Spleen (tissue), 11 donors: ENCODE measurements at regions not wholly inside any gene's neighbourhood (a gene's known extent, or its start where the extent isn't known, plus 50 kb on each side); places are given as distances from the start of the nearest gene placed in this dataset.

Experiments used
- DNase-seq: peaks from one replicate; pipeline ENCODE4 v3.0.0-alpha.2; 2020
- H3K27ac ChIP-seq, 8 donors: fragments of 200-600 bp; sonication (generic) in 7 of 8; 1 replicate in 4 of 8; 2 replicates in 4 of 8; pipeline versions ENCODE4 v1.5.0 to v1.8.0; 2016 to 2021; ENCODE audit warnings: inconsistent platforms in 4 of 8, mild to moderate bottlenecking in 4 of 8, moderate library complexity in 1 of 8
- H3K27me3 ChIP-seq, 7 donors: fragments of 200-600 bp; sonication (generic) in 6 of 7; replicated peaks in 1 of 7; 1 replicate in 4 of 7; 2 replicates in 3 of 7; pipeline versions ENCODE4 v1.5.0 to v1.8.0; 2016 to 2021; ENCODE audit warnings: inconsistent platforms in 3 of 7, mild to moderate bottlenecking in 1 of 7
- H3K36me3 ChIP-seq, 6 donors: fragments of 200-600 bp; sonication (generic) in 5 of 6; 1 replicate in 4 of 6; 2 replicates in 2 of 6; pipeline versions ENCODE4 v1.5.0 to v1.8.0; 2016 to 2021; ENCODE audit warnings: inconsistent platforms in 2 of 6
- H3K4me1 ChIP-seq, 6 donors: fragments of 200-600 bp; sonication (generic) in 5 of 6; 1 replicate in 3 of 6; 2 replicates in 3 of 6; pipeline versions ENCODE4 v1.5.0 to v1.8.0; 2016 to 2021; ENCODE audit warnings: inconsistent platforms in 3 of 6
- H3K4me3 ChIP-seq, 8 donors: fragments of 200-600 bp; sonication (generic) in 7 of 8; 1 replicate in 4 of 8; 2 replicates in 4 of 8; pipeline versions ENCODE4 v1.5.0 to v1.8.0; 2016 to 2021; ENCODE audit warnings: inconsistent platforms in 4 of 8, mild to moderate bottlenecking in 4 of 8, moderate library complexity in 2 of 8
- H3K9me3 ChIP-seq, 8 donors: fragments of 200-600 bp; sonication (generic) in 7 of 8; 1 replicate in 4 of 8; 2 replicates in 4 of 8; pipeline versions ENCODE4 v1.5.0 to v1.8.0; 2016 to 2021; ENCODE audit warnings: inconsistent platforms in 4 of 8
- POLR2A ChIP-seq, 3 donors: fragments of 450-650 bp; IDR thresholded peaks; one replicate each; pipeline ENCODE4 v1.5.1; 2017; ENCODE audit warnings: antibody characterized with exemption in 3 of 3, mild to moderate bottlenecking in 1 of 3
- POLR2AphosphoS5 ChIP-seq, 3 donors: sonication (generic); formaldehyde crosslinking; IDR thresholded peaks; one replicate each; pipeline ENCODE4 v1.5.1; 2017; ENCODE audit warnings: antibody characterized with exemption in 3 of 3
- WGBS, 5 donors: extraction: QIAGEN DNeasy Blood & Tissue Kit in 3 of 5; methylation state at CpG; one replicate each; pipeline versions ENCODE4 v1.1.5 to v1.1.7; 2013 to 2018; 5-methylcytosine and 5-hydroxymethylcytosine counted together
- intact Hi-C: fragments of 100-400 bp; cut with DNase I; formaldehyde crosslinking; loops from one replicate; pipeline ENCODE4 v1.15.0; 2023; ENCODE audit warnings: low total_unique reads
- TF ChIP-seq, protein P1 (sequence below), 11 experiments: fragments of 200-600 bp in 7 of 11; fragments of 450-650 bp in 4 of 11; sonication (generic) in 4 of 11; IDR thresholded peaks in 8 of 11; conservative IDR thresholded peaks in 3 of 11; 1 replicate in 7 of 11; 2 replicates in 4 of 11; pipeline versions ENCODE4 v1.4.0 to v1.8.0; 2016 to 2021; ENCODE audit warnings: antibody characterized with exemption in 11 of 11, inconsistent platforms in 4 of 11, mild to moderate bottlenecking in 1 of 11
- donor health status: healthy with polysubstance abuse.
- donor health status: DM: no; HTN: no; CAD: no; lungs with moderate emphysema.
- donor health status: DM: no; HTN: no; CAD: no.
- donor health status: Bipolar disorder and iron deficiency.
- donor health status: healthy.
- donor health status: DM: no; HTN: no; CAD: no.
- donor health status: DM: yes; HTN: yes; CAD: no.

DNA sequence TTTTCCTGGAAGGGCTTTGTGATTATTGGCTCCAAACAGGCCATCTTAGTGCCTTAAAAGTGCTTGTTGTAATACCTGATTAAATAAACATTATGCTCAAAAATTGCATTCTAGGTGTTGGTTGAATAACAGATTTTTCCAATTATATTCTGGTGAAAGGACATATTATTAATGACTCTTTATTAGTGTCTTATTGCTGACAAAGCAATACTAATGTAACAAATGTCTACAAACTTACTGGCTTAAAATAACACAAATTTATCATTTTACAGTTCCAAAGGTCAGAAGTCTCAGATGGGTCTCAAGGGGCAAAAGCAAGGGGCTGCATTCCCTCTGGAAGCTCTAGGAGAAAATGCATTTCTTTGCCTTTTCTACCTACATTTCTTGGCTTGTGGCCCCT, 86.9 kb upstream of the CPM start:
- TF ChIP-seq, protein P1, sequence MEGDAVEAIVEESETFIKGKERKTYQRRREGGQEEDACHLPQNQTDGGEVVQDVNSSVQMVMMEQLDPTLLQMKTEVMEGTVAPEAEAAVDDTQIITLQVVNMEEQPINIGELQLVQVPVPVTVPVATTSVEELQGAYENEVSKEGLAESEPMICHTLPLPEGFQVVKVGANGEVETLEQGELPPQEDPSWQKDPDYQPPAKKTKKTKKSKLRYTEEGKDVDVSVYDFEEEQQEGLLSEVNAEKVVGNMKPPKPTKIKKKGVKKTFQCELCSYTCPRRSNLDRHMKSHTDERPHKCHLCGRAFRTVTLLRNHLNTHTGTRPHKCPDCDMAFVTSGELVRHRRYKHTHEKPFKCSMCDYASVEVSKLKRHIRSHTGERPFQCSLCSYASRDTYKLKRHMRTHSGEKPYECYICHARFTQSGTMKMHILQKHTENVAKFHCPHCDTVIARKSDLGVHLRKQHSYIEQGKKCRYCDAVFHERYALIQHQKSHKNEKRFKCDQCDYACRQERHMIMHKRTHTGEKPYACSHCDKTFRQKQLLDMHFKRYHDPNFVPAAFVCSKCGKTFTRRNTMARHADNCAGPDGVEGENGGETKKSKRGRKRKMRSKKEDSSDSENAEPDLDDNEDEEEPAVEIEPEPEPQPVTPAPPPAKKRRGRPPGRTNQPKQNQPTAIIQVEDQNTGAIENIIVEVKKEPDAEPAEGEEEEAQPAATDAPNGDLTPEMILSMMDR (IDR thresholded peaks at IDR 0.05 in 8 of 11, conservative IDR thresholded peaks at IDR 0.05 in 3 of 11), result no peak
- TF ChIP-seq POLR2AphosphoS5 (IDR thresholded peaks at IDR 0.05) (no peak), POLR2A (IDR thresholded peaks at IDR 0.05) (no peak)
- Histone ChIP-seq H3K9me3 (peaks cover 0 to 5% (median 0%) of the 10 kb centered on the region in 8 donors), H3K27ac (no peak overlapping the region), H3K4me1 (no peaks in the 10 kb centered on the region), H3K36me3 (no peaks in the 10 kb centered on the region), H3K4me3 (no peak overlapping the region), H3K27me3 (no peaks in the 10 kb centered on the region)
- intact Hi-C loops, result no loop called here
- DNase-seq, result no peak

DNA sequence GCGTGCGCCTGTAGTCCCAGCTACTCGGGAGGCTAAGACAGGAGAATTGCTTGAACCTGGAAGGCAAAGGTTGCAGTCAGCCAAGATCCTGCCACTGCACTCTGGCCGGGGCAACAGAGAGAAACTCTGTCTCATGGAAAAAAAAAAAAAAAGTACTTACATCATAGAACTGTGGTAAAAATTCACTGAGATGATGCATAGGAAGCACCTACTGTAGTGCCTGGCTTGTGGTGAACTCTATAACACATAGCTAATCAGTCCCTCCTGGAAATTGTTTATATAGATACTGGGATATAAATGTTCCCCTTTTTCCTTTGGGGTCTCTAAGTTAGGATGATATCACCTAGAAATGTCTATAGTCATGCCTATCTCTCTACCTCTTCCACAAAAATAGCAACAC, 89.7 kb upstream of the CPM start:
- Histone ChIP-seq H3K36me3 (no peaks in the 10 kb centered on the region), H3K27ac (no peak overlapping the region), H3K27me3 (no peaks in the 10 kb centered on the region), H3K4me1 (no peaks in the 10 kb centered on the region), H3K9me3 (peaks cover 0 to 5% (median 0%) of the 10 kb centered on the region in 8 donors), H3K4me3 (no peak overlapping the region)
- intact Hi-C loops, result no loop called here
- no peak for DNase-seq
- 93 to 97% (median 96%) methylated on average over 4 of the region's 4 CpGs for WGBS, 5 donors
- TF ChIP-seq, protein P1 (IDR thresholded peaks at IDR 0.05 in 8 of 11, conservative IDR thresholded peaks at IDR 0.05 in 3 of 11), result no peak
- no peak for TF ChIP-seq POLR2A (IDR thresholded peaks at IDR 0.05)
- TF ChIP-seq POLR2AphosphoS5 (IDR thresholded peaks at IDR 0.05), result no peak

DNA sequence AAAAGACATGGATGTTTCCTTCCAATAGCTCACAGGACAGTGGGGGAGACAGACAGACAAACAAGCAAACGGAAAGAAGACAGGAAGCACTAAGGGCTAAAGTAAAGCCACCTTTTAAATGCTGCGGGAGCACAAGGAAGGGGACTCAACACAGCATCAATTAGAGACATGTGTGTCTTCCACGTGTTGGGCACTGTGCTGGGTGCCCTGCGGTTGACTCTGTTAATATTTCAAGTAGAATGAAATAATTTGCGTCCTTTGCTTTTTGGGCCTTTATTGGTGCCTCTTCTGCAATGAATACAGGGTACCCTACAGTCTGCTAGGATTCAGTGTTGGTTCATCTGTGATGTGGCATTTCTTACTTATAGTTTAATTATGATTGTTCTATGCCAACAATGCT, 90.9 kb upstream of the CPM start:
- WGBS, 5 donors, result 76 to 84% (median 81%) methylated on average over 5 of the region's 5 CpGs
- no peak overlapping the region for H3K27ac ChIP-seq
- intact Hi-C loops, result no loop called here

DNA sequence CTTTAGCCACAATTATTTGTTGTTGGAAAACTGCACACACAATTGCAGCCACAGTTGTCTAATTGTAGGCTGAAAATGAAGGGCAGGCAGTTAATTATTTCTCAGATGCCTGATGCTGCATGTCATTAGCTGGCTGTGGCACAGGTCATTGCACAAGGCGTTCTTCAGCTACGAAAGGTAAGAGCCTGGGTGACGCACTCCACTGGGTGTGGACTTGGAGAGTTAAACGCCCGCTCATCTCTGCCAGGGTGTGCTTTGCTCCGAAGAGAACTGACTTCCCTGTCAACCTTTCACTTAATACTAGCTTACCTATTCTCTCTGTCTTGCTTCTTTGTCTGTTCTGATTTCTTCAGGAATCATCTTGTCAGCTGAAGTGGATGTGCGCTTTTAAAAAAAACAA, 91.4 kb upstream of the CPM start:
- Histone ChIP-seq H3K36me3 (no peaks in the 10 kb centered on the region), H3K4me1 (no peaks in the 10 kb centered on the region), H3K27me3 (no peaks in the 10 kb centered on the region), H3K27ac (no peak overlapping the region), H3K4me3 (no peak overlapping the region), H3K9me3 (peaks cover 0 to 5% (median 0%) of the 10 kb centered on the region in 8 donors)
- no peak for DNase-seq
- intact Hi-C loops, result no loop called here
- WGBS, 5 donors, result 87 to 97% (median 91%) methylated on average over 7 of the region's 7 CpGs
- TF ChIP-seq, protein P1 (IDR thresholded peaks at IDR 0.05 in 8 of 11, conservative IDR thresholded peaks at IDR 0.05 in 3 of 11), result no peak
- TF ChIP-seq POLR2AphosphoS5 (IDR thresholded peaks at IDR 0.05) (no peak), POLR2A (IDR thresholded peaks at IDR 0.05) (no peak)

More for the DNA sequence above, 90.9 kb upstream of the CPM start:
- peaks cover 0 to 5% (median 0%) of the 10 kb centered on the region in 8 donors for H3K9me3 ChIP-seq
- TF ChIP-seq POLR2AphosphoS5 (IDR thresholded peaks at IDR 0.05) (no peak), POLR2A (IDR thresholded peaks at IDR 0.05) (no peak)
- TF ChIP-seq, protein P1 (IDR thresholded peaks at IDR 0.05 in 8 of 11, conservative IDR thresholded peaks at IDR 0.05 in 3 of 11), result no peak
- DNase-seq, result no peak
- no peaks in the 10 kb centered on the region for H3K27me3 ChIP-seq
- no peak overlapping the region for H3K4me3 ChIP-seq
- no peaks in the 10 kb centered on the region for H3K4me1 ChIP-seq
- H3K36me3 ChIP-seq, result no peaks in the 10 kb centered on the region
